Fibroblast of mammary gland (primary cell): ENCODE measurements at regions not wholly inside any gene's neighbourhood (a gene's known extent, or its start where the extent isn't known, plus 50 kb on each side); places are given as distances from the start of the nearest gene placed in this dataset.
"Not testable (repeated sequence)": the region's sequence is repeated elsewhere in the genome, so short reads cannot be mapped to it uniquely, and the experiment has no call there.

ENCODE experiments used
- DNase-seq: peaks from one replicate; pipeline ENCODE4 v3.0.0-alpha.2; 2010; ENCODE audit warnings: low read depth
- H3K4me3 ChIP-seq: 2 replicates; pipeline ENCODE4 v1.5.1; 2011; ENCODE audit warnings: low read depth, mild to moderate bottlenecking, low read length, moderate library complexity; ENCODE audit not compliant: control insufficient read depth

GRCh38 chr9:62864481-62865469, 1674.9 kb downstream of the SPATA31A7 start:
- H3K4me3 ChIP-seq, DNase-seq: not testable (repeated sequence)

- H3K4me3 ChIP-seq, DNase-seq: not testable (repeated sequence)
Measured at GRCh38 chr9:62869061-62869460, 1679.2 kb downstream of the SPATA31A7 start.

- H3K4me3 ChIP-seq = not testable (repeated sequence)
- DNase-seq = peak; percentile 9
Measured at GRCh38 chr9:62871765-62872164, 1681.9 kb downstream of the SPATA31A7 start.

GRCh38 chr9:62874213-62874612, 1684.4 kb downstream of the SPATA31A7 start:
- not testable (repeated sequence) for DNase-seq, H3K4me3 ChIP-seq

GRCh38 chr9:62874745-62875599, 1685.1 kb downstream of the SPATA31A7 start:
- DNase-seq = not testable (repeated sequence)

GRCh38 chr9:62877552-62877951, 1687.7 kb downstream of the SPATA31A7 start:
- DNase-seq, H3K4me3 ChIP-seq: not testable (repeated sequence)

More at GRCh38 chr9:62874745-62875599, 1685.1 kb downstream of the SPATA31A7 start:
- H3K4me3 ChIP-seq = not testable (repeated sequence)

GRCh38 chr9:62877987-62878386, 1688.2 kb downstream of the SPATA31A7 start:
- not testable (repeated sequence) for DNase-seq

GRCh38 chr9:62880453-62880852, 1690.6 kb downstream of the SPATA31A7 start:
- H3K4me3 ChIP-seq, DNase-seq: not testable (repeated sequence)

More at GRCh38 chr9:62877987-62878386, 1688.2 kb downstream of the SPATA31A7 start:
- H3K4me3 ChIP-seq = not testable (repeated sequence)

GRCh38 chr9:62880971-62881370, 1691.1 kb downstream of the SPATA31A7 start:
- DNase-seq, H3K4me3 ChIP-seq: not testable (repeated sequence)

- DNase-seq, H3K4me3 ChIP-seq: not testable (repeated sequence)
Measured at GRCh38 chr9:62881811-62882210, 1692.0 kb downstream of the SPATA31A7 start.

GRCh38 chr9:62882717-62883116, 1692.9 kb downstream of the SPATA31A7 start:
- not testable (repeated sequence) for DNase-seq, H3K4me3 ChIP-seq

GRCh38 chr9:62896692-62897091, 1706.9 kb downstream of the SPATA31A7 start:
- not testable (repeated sequence) for H3K4me3 ChIP-seq, DNase-seq

- peak; percentile 52 for DNase-seq
Measured at GRCh38 chr9:62897411-62898225, 1707.8 kb downstream of the SPATA31A7 start.

GRCh38 chr9:62899666-62900065, 1709.8 kb downstream of the SPATA31A7 start:
- not testable (repeated sequence) for H3K4me3 ChIP-seq, DNase-seq

More at GRCh38 chr9:62897411-62898225, 1707.8 kb downstream of the SPATA31A7 start:
- peak overlapping the region; percentile 50 for H3K4me3 ChIP-seq

GRCh38 chr9:62904061-62904460, 1714.2 kb downstream of the SPATA31A7 start:
- not testable (repeated sequence) for H3K4me3 ChIP-seq, DNase-seq

GRCh38 chr9:62905722-62906121, 1715.9 kb downstream of the SPATA31A7 start:
- DNase-seq, H3K4me3 ChIP-seq: not testable (repeated sequence)

- not testable (repeated sequence) for H3K4me3 ChIP-seq, DNase-seq
Measured at GRCh38 chr9:62907866-62908265, 1718.0 kb downstream of the SPATA31A7 start.

- not testable (repeated sequence) for DNase-seq, H3K4me3 ChIP-seq
Measured at GRCh38 chr9:62908271-62908670, 1718.4 kb downstream of the SPATA31A7 start.
